Lower lobe of right lung (tissue), 2 donors: ENCODE measurements at regions not wholly inside any gene's neighbourhood (a gene's known extent, or its start where the extent isn't known, plus 50 kb on each side); places are given as distances from the start of the nearest gene placed in this dataset.

Experiments used
- ATAC-seq, 2 donors: fragments of 200-7000 bp; cut with Tn5 transposase; one replicate each; pipeline ENCODE4 v1.9.1; 2020 to 2022; ENCODE audit warnings: mild to moderate bottlenecking in 2 of 2, moderate library complexity in 2 of 2
- DNase-seq: peaks from one replicate; pipeline ENCODE4 v3.0.0-alpha.2; 2020
- H3K27ac ChIP-seq: fragments of 200-600 bp; one replicate; pipeline ENCODE4 v1.8.0; 2022
- H3K27me3 ChIP-seq: fragments of 200-600 bp; one replicate; pipeline ENCODE4 v1.8.0; 2022; ENCODE audit warnings: low read depth
- H3K36me3 ChIP-seq: fragments of 200-600 bp; one replicate; pipeline ENCODE4 v1.8.0; 2022; ENCODE audit warnings: mild to moderate bottlenecking
- H3K4me1 ChIP-seq: fragments of 200-600 bp; one replicate; pipeline ENCODE4 v1.8.0; 2022
- H3K4me3 ChIP-seq: fragments of 200-600 bp; one replicate; pipeline ENCODE4 v1.8.0; 2022; ENCODE audit warnings: mild to moderate bottlenecking
- H3K9me3 ChIP-seq: fragments of 200-600 bp; one replicate; pipeline ENCODE4 v1.8.0; 2022
- intact Hi-C: fragments of 100-400 bp; cut with DNase I; formaldehyde crosslinking; loops from one replicate; pipeline ENCODE4 v1.11.0; 2022
- TF ChIP-seq, protein P1 (sequence below): fragments of 200-600 bp; IDR thresholded peaks from one replicate; pipeline ENCODE4 v1.8.0; 2022; ENCODE audit warnings: antibody characterized with exemption, mild to moderate bottlenecking
- donor health status: DM: no; HTN: yes; CAD: no; lungs with severe emphysema.

GRCh38 chr22:49709464-49709863 lies 118.2 kb downstream of the BRD1 start:
- H3K27ac ChIP-seq, result no peak overlapping the region
- H3K4me1 ChIP-seq, result no peaks in the 10 kb centered on the region
- DNase-seq (no peak), ATAC-seq (no peak)
- H3K9me3 ChIP-seq, result peaks cover 9% of the 10 kb centered on the region
- TF ChIP-seq, protein P1, sequence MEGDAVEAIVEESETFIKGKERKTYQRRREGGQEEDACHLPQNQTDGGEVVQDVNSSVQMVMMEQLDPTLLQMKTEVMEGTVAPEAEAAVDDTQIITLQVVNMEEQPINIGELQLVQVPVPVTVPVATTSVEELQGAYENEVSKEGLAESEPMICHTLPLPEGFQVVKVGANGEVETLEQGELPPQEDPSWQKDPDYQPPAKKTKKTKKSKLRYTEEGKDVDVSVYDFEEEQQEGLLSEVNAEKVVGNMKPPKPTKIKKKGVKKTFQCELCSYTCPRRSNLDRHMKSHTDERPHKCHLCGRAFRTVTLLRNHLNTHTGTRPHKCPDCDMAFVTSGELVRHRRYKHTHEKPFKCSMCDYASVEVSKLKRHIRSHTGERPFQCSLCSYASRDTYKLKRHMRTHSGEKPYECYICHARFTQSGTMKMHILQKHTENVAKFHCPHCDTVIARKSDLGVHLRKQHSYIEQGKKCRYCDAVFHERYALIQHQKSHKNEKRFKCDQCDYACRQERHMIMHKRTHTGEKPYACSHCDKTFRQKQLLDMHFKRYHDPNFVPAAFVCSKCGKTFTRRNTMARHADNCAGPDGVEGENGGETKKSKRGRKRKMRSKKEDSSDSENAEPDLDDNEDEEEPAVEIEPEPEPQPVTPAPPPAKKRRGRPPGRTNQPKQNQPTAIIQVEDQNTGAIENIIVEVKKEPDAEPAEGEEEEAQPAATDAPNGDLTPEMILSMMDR, result no peak
- intact Hi-C loops, result no loop called here
- no peaks in the 10 kb centered on the region for H3K36me3 ChIP-seq
- H3K4me3 ChIP-seq, result no peak overlapping the region
- peaks cover 41% of the 10 kb centered on the region for H3K27me3 ChIP-seq

DNA sequence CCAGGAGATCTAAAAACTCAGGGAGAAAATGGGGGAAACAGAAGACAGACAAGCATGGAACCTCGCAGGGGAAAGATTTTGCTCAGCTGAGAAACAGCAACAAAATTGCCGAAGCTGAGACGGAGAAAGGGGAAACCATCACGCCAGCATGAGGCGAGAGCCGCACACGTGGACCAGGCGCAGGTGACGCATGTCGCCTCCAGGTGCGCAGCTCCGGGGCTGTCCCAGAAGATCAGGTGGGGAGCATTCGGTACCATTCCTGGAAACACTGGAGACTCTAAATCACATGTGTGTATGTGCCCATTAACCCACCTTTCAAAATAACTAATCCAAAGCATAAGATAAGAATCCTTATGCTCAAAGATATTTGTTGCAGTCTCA lies 121.7 kb downstream of the BRD1 start:
- Histone ChIP-seq H3K27me3 (peaks cover 41% of the 10 kb centered on the region), H3K9me3 (peaks cover 20% of the 10 kb centered on the region), H3K27ac (no peak overlapping the region), H3K4me3 (no peak overlapping the region), H3K4me1 (no peaks in the 10 kb centered on the region), H3K36me3 (no peaks in the 10 kb centered on the region)
- TF ChIP-seq, protein P1, result no peak
- no peak for DNase-seq
- intact Hi-C loops, result no loop called here
- no peak for ATAC-seq

GRCh38 chr22:49705216-49705971 lies 122.3 kb downstream of the BRD1 start:
- Histone ChIP-seq H3K9me3 (peaks cover 20% of the 10 kb centered on the region), H3K4me1 (no peaks in the 10 kb centered on the region), H3K4me3 (no peak overlapping the region), H3K27ac (no peak overlapping the region), H3K27me3 (peaks cover 36% of the 10 kb centered on the region), H3K36me3 (no peaks in the 10 kb centered on the region)
- intact Hi-C loops, result no loop called here
- no peak for DNase-seq
- TF ChIP-seq, protein P1, result no peak
- no peak for ATAC-seq

DNA sequence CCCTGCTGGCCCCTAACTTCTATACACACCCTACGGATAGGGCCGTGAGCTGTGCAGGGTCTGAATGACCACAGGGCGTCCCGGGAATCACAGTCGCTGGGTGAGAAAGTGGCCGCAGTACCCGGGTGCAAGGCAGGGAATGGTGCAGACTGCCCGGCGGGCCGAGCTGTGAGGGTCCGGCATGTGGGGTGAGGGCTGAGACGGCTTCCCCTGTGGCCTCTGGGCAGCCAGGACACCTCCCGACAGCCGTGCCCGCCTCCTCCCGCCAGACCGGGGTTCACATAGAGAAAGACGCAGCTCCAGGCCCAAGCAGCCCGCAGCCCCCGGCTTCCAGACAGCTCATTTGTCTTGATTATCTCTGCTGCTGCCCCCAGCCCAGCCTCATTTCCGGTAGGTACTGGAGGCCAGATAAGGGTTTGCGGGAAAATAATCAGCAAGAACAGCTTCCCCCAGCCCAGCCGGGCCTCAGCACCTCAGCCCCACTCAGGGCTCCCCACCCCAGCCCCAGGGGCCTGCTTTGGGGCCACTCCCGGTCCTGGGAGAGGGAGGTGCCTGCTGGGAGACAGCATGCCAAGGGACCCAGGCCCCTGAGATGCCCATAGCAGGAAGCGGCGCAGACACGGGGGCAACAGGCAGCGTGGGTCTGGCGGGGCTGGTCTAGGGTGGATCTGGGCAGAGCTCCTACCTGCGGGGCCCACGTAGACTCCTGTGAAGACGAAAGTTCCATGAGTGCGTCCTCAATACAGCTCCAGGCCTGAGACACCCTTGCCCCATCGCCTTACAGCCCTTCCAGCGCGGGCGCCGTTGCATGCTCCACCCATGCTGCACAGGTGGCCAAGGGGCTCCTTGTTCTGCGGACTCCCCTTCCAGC lies 123.1 kb downstream of the BRD1 start:
- DNase-seq, result no peak
- H3K36me3 ChIP-seq, result no peaks in the 10 kb centered on the region
- no peak for ATAC-seq
- TF ChIP-seq, protein P1, result no peak
- no peak overlapping the region for H3K4me3 ChIP-seq
- intact Hi-C loops, result no loop called here
- H3K27ac ChIP-seq, result no peak overlapping the region
- H3K9me3 ChIP-seq, result peaks cover 12% of the 10 kb centered on the region
- no peaks in the 10 kb centered on the region for H3K4me1 ChIP-seq
- H3K27me3 ChIP-seq, result peaks cover 37% of the 10 kb centered on the region

DNA sequence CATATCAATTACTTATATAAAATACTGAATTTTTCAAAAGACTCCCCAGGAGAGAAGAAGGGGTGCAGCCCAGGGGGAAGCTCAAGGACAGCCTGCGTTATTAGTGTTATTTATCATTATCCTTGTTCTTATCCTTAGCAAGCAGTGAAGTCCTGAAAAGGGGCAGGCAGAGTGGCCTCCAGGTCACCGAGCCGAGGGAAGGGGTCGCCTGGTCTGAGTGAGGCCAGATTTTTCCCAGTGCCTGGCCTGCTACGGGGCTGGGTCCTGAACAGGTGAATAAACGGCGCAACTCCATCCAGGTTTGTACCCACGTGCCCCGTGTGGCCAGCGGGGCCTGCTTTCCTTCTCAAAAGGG lies 123.7 kb downstream of the BRD1 start:
- TF ChIP-seq, protein P1, result no peak
- Histone ChIP-seq H3K9me3 (peaks cover 11% of the 10 kb centered on the region), H3K4me3 (no peak overlapping the region), H3K27ac (no peak overlapping the region), H3K27me3 (peaks cover 33% of the 10 kb centered on the region), H3K4me1 (no peaks in the 10 kb centered on the region), H3K36me3 (no peaks in the 10 kb centered on the region)
- DNase-seq (no peak), ATAC-seq (no peak)
- intact Hi-C loops, result no loop called here
